ENCODE measurements at regions not wholly inside any gene's neighbourhood (a gene's known extent, or its start where the extent isn't known, plus 50 kb on each side); places are given as distances from the start of the nearest gene placed in this dataset.

- no peak for DNase-seq (ENCODE audit: low read depth)
- Histone ChIP-seq H3K4me1 (ENCODE audit: control insufficient read depth, insufficient read depth, low read length) (no peaks in the 10 kb centered on the region), H3K9ac (ENCODE audit: low read length) (no peak overlapping the region), H3K27me3 (replicated peaks; ENCODE audit: control insufficient read depth, insufficient read depth, low read length) (peaks cover 37% of the 10 kb centered on the region), H3K36me3 (ENCODE audit: control insufficient read depth, insufficient read depth, low read length, severe bottlenecking) (no peaks in the 10 kb centered on the region), H3K9me3 (ENCODE audit: control insufficient read depth, low read length) (no peaks in the 10 kb centered on the region), H3K4me3 (ENCODE audit: low read length) (no peak overlapping the region)
Measured at GRCh38 chr5:142204219-142204618, 95.6 kb downstream of the NDFIP1 start.

All from adipocyte (in vitro differentiated cells).